OCI-LY1 (cell line): ENCODE measurements at regions not wholly inside any gene's neighbourhood (a gene's known extent, or its start where the extent isn't known, plus 50 kb on each side); places are given as distances from the start of the nearest gene placed in this dataset.

Experiments
- CTCF ChIP-seq: fragments of 200-600 bp; sonication (generic), shearing (Covaris generic); IDR thresholded peaks from 2 replicates; pipeline ENCODE4 v1.5.1; 2017; ENCODE audit warnings: mild to moderate bottlenecking, antibody characterized with exemption, low read length, moderate library complexity, mixed read lengths
- EZH2 ChIP-seq: fragments of 200-600 bp; sonication (generic), shearing (Covaris generic); IDR thresholded peaks from 2 replicates; pipeline ENCODE4 v1.8.0; 2017; ENCODE audit warnings: borderline replicate concordance, mixed run types, mild to moderate bottlenecking, antibody characterized with exemption, low read length, moderate library complexity, mixed read lengths

DNA sequence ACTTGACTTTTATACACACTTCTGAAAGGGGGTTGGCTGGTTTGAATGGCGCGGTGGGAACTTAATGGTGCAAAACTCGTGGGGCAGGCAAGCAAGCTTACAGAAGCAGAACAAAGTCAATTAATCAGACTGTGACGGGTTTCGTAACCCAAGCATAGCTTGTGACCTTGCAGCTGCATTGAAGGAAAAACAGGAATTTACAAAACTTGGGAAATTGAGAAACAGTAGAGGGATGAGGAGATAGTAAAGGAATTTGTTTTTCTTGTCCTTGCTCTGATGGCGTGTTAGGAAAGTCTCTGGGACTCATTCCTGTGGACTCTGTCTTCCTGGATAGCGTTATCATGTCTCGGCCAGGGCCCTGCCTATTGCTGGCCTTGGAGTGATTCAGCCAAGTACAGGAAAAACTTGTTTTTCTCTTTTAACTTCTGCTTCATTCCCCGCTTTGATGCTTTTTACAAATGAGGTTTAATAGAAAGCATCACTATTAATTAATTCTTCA, 220.0 kb upstream of the KCND2 start:
- no peak for TF ChIP-seq CTCF
- no peak for TF ChIP-seq EZH2
